GM18873 (cell line): ENCODE measurements at regions not wholly inside any gene's neighbourhood (a gene's known extent, or its start where the extent isn't known, plus 50 kb on each side); places are given as distances from the start of the nearest gene placed in this dataset.

Experiments
- ATAC-seq: cut with Tn5 transposase; IDR thresholded peaks from one replicate; pipeline ENCODE4 v1.9.1; 2021; ENCODE audit warnings: mild to moderate bottlenecking, moderate library complexity, moderate number of reproducible peaks; ENCODE audit not compliant: unreplicated experiment, low FRiP score

DNA sequence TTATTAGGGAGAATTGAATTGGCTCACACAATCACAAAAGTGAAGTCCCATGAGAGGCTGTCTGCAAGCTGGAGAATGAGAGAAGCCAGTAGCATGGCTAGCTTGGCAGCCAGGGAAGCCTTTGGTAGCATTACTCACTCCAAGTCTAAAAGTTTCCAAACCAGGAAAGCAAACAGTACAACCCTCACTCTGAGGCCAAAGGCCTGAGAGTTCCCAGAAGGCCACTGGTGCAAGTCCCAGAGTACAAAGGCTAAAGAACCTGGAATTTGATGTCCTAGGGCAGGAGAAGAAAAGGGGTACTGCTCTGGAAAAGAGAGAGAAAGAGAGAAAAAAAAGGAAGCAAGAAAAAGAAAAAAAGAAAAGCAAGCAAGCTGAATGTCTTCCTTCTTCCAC, 318.2 kb downstream of the RND3 start:
- ATAC-seq, result no peak

- ATAC-seq, result no peak
Observed at GRCh38 chr2:150168595-150169236, 318.8 kb downstream of the RND3 start.

- ATAC-seq, result peak; percentile 64
Observed at GRCh38 chr2:150167711-150168110, 319.8 kb downstream of the RND3 start.

GRCh38 chr2:150166313-150167051, 321.0 kb downstream of the RND3 start:
- ATAC-seq, result no peak

- no peak for ATAC-seq
Observed at GRCh38 chr2:150165988-150166312, 321.5 kb downstream of the RND3 start.

GRCh38 chr2:150165442-150165841, 322.0 kb downstream of the RND3 start:
- ATAC-seq, result no peak

DNA sequence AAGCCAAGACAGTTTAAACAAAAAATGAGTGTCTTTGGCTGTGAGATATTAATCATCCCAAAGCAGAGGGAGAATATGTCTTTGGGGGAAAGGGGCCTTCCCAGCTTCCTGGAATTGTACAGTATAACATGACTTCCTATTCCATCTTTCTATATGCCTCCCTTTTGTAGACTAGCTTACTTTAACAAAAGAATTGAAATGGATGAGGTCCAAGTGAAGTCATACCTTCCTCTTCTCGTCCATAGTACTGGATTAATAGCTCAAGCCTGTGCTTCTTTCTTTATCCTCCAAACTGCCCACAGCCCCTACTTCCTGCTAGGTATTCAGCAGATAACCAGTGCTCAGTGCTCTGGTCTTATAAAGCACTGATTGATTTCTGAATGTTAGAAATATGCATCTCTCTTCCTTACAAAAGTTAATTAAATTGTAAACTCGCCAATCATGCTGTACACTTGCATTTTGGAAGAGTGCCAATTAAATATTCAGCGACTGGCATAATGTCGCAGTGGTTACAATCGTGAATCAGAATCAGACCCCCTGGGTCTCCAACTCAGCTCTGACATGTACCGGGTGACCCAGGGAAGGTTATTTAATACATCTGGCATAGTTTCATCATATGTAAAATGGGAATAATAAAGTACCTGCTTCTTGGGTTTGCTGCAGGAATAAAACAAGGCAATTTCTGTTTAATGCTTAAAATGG, 325.1 kb downstream of the RND3 start:
- ATAC-seq, result no peak

- ATAC-seq, result no peak
Observed at GRCh38 chr2:150160058-150160457, 327.4 kb downstream of the RND3 start.

DNA sequence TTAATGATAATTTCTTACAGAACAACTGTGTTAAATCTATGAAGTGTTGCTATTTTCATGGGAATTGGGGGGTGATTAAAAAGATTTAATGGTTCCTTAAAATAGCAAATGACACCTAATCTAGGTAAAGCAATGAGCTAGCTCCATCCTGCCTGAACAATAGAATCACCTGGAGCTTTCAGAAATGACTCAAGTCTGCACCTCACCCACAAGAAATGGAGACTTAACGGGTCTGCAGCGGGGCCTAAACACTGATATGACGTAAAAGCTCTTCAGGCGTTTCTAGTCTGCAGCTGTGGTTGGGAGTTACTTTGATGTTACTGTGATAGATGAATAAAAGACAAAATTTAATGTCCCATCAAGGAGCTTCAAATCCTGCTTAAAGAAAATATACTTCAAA, 328.2 kb downstream of the RND3 start:
- no peak for ATAC-seq

DNA sequence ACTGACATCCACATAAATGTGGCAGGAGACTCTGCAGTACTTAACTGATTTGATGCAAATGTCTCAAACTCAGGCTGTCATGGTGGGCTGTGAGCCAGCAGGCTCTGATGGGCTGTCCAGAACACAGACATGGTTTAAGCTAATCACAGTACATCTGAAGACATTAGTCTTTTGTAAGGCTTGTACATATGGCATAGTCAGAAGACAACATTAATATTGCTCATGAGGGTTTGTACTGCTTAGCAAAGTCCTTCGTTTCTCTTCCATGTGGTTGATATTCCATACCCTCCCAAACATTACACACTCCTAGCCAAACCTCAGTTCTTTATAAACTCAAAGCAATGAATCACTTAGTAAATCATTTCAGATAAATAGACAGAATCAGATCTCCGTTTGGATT, 330.6 kb downstream of the RND3 start:
- ATAC-seq, result no peak

- no peak for ATAC-seq
Observed at GRCh38 chr2:150156415-150156814, 331.1 kb downstream of the RND3 start.

DNA sequence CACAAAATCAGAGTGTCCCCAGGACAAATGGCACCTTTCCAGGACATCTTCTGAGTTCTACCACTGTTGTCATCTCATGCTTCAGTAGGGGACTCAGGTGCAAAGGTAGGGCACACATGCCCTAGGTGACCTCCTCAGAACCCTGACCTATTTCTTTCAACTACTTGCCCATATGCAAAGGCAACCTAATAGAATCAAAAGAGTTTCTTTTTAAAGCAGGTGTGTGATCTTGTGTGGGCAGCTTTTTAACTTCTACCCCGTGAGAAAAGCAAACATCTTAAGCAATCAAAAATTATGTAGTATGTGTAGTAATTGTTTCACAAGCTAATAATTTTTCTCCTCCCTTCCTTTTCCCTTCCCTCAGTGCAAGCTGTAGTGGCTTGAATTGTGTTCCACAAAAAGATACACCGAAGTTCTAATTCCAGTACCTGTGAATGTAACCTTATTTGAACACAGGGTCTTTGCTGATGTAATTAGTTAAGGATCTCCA, 333.1 kb downstream of the RND3 start:
- ATAC-seq, result no peak

DNA sequence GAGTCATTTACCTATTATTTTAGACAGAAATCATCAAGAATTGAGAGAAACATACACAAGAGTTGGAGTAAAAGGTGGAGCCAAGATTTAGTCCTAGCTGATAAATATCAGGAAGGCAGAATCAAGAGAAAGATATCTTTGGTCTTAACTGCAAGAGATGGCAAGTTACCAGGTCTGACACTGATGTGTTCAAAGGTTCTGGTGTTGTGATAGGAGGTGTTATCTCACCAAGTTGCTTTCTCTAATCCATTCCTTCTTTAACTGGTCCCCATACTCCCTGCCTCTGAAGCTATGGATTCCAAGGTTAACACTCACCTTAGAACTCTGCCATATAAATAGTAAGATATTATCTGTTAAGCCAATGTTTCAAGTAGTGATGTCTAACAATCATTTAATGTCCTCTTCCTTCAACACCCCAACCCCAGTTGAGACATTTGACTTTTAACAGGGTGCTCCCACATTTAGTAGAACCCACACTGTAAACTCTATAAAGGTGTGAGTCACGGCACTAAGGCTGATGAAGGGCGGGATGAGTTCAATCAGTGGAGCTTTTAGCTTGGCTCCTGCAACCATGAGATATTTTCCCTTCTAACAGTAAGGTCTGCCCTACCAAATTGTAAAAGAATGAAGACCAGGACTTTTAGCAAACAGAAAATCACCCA, 333.7 kb downstream of the RND3 start:
- no peak for ATAC-seq

- no peak for ATAC-seq
Observed at GRCh38 chr2:150152230-150152629, 335.2 kb downstream of the RND3 start.

- no peak for ATAC-seq
Observed at GRCh38 chr2:150150144-150150543, 337.3 kb downstream of the RND3 start.

DNA sequence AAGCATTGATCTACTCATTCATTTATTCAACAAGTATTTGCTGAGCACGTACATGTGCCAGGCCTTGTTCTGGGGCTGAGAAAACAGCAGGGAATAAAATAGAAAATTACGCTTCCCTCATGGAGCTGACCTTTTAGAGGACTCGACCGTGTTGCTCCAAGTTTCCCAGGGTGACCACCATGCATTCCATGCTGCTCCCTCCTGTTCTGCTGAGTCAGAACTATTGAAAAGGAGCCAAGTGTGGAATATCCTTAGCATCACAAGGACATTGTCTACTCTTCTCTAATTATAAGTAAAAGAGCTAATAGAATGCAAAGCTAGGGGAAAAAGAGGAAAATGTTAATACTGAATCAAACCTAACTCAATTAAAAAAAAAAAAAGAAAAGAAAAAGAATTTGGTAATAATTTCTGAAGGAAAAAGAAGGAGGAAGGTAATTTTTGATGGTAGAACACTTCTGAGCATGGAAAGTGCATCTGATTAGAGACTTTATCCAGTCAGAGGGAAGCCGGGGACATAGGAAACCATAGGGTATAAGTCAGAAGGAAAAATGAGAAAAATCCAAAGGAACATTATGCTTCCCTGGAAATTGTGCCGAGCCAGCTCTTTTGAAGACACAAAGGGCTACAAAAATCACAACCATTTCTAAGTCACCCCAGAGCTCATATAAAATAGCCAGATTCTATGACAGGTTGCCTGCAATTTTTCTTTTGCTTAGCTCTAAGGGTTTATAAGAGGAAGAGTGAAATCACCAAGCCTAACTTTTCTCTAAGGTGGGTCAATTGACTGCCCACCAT, 339.4 kb downstream of the RND3 start:
- no peak for ATAC-seq

GRCh38 chr2:150146879-150147278, 340.6 kb downstream of the RND3 start:
- no peak for ATAC-seq

GRCh38 chr2:150145299-150145692, 342.2 kb downstream of the RND3 start:
- ATAC-seq, result no peak

DNA sequence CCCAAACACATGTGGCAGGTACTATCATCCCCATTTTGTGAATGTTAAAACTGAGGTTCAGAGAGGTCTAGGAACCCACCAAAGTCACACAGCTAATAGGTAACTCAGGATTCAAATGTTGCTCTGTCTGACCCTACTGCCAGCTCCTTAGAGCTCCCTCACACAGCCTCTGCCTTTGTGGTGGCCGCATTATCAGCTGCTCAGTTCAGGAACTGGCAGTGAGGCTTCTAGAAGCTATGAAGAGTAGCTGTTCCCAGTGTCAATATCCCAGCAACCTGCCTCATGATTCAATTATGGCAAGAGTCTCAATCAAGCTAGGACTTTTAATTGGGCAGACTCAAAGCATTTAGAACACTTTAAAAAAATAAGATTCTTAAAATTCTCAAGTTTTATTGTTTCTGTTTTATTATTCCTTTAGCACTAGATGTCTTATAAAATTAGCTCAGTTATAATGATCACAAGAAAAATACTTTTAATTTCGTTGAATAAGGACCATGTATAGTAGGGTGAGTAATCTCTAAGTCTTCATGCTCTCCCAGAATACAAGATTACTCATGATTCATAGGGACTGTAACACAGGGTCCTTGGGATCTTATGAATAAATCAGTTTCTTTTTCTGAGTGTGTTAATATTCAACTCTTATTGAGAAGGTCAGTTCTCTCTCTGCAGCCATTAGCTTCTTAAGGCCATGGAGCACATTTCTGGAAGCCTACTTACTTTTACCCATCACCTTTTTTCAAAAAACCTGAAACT, 342.7 kb downstream of the RND3 start:
- ATAC-seq, result no peak

- no peak for ATAC-seq
Observed at GRCh38 chr2:150143087-150143536, 344.4 kb downstream of the RND3 start.
